Fibroblast of skin of left biceps (primary cell): ENCODE measurements at regions not wholly inside any gene's neighbourhood (a gene's known extent, or its start where the extent isn't known, plus 50 kb on each side); places are given as distances from the start of the nearest gene placed in this dataset.
A peak's percentile ranks its signal among the peaks of the same experiment; 100 is the strongest.
"Not testable (repeated sequence)": the region's sequence is repeated elsewhere in the genome, so short reads cannot be mapped to it uniquely, and the experiment has no call there.

ENCODE experiments used
- DNase-seq, 2 experiments: peaks; one replicate each; pipeline ENCODE4 v3.0.0-alpha.2; 2013; ENCODE audit warnings: low read depth in 2 of 2

DNA sequence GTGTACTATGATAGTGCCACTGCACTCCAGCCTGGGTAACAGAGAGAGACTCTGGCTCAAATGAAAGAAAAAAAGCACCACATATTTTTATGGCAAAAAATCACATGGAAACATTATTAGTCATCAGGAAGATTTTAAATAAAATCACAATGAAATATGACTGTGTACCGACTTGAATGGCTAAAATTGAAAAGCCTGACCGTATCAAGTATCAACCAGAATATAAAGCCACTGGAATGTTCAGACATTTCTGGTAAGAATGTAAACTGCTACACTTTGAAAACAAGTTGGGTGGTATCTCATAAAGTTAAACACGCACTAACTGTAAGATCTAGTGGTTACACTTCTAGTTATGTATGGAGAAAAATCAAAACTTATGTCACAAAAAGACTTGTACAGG is 306.7 kb upstream of the MBL2 start:
- no peak for DNase-seq

- DNase-seq, result no peak
Measured at GRCh38 chr10:53076948-53077347, 304.4 kb upstream of the MBL2 start.

- no peak for DNase-seq
Measured at GRCh38 chr10:53075469-53075868, 302.9 kb upstream of the MBL2 start.

- no peak for DNase-seq
Measured at GRCh38 chr10:53072144-53072543, 299.6 kb upstream of the MBL2 start.

DNA sequence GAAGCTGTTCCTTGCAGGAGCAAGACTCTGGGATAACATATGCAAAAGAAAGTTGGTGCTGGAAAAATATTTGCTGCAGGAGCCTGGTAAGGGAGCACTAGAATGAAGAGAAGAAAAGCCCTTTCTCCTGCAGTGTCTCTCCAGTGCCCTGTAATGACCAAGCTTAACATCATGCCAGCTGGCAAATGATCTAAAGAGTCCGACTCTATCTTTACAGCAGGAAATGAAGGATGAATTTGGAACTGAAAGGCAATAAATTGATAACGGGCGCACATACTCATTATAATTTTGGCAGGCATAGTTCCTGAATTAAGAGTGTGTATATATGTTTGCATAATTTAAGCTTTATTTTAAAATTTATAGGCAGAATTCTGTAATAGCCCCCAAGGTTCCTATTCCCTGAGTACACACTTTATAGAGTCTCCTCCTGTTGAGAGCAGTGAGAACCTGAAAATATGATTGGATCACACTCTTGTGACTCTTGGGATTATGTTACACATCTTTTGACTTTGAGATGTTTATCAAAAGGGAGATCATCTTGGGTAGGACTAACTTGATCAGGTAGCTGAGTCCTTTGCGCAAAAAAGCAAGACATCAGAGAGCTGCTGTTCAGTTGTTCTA is 299.0 kb upstream of the MBL2 start:
- DNase-seq, result no peak

DNA sequence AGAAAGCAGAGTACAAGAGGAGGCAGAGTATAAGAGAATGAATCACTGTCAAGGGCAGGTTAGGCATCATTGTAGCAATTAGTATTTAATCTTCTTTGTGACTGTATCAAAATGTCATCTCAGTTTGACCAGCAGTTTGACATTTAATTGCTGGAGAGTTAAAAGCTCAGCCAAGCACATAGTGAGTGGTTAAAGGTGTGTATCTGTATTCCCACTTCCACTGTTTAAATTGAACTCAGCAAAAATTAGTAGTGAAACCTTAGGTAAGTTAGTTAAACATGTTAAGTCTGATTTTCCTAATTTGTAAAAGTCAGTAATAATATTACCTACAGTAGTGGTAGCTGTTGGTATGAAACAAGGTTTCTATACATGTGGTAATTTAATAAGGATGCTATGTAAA is 296.4 kb upstream of the MBL2 start:
- DNase-seq, result no peak

GRCh38 chr10:53064614-53065013 is 292.0 kb upstream of the MBL2 start:
- no peak for DNase-seq

DNA sequence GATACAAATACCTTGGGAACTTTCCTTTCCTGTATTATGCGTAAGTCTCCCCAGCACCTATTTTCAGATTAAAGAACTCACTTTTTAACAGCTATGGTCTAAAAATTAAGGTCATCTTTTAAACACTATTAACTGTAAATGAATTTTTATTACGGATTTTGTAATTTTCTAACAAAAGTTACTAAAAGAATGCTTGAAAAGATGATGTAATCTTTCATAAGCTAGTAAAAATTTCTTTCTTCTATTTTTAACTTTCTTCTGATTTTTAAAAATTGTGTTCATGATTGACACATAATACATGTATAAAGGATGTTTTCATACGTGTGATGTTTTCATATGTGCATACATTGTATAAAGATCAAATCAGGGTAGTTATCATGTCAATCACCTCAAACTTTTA is 291.2 kb upstream of the MBL2 start:
- DNase-seq, result no peak

- DNase-seq, result no peak
Measured at GRCh38 chr10:53052521-53053164, 280.1 kb upstream of the MBL2 start.

- no peak for DNase-seq
Measured at GRCh38 chr10:53045315-53045714, 272.7 kb upstream of the MBL2 start.

GRCh38 chr10:53035823-53036222 is 263.2 kb upstream of the MBL2 start:
- not testable (repeated sequence) for DNase-seq

GRCh38 chr10:53033396-53033795 is 260.8 kb upstream of the MBL2 start:
- DNase-seq, result no peak

DNA sequence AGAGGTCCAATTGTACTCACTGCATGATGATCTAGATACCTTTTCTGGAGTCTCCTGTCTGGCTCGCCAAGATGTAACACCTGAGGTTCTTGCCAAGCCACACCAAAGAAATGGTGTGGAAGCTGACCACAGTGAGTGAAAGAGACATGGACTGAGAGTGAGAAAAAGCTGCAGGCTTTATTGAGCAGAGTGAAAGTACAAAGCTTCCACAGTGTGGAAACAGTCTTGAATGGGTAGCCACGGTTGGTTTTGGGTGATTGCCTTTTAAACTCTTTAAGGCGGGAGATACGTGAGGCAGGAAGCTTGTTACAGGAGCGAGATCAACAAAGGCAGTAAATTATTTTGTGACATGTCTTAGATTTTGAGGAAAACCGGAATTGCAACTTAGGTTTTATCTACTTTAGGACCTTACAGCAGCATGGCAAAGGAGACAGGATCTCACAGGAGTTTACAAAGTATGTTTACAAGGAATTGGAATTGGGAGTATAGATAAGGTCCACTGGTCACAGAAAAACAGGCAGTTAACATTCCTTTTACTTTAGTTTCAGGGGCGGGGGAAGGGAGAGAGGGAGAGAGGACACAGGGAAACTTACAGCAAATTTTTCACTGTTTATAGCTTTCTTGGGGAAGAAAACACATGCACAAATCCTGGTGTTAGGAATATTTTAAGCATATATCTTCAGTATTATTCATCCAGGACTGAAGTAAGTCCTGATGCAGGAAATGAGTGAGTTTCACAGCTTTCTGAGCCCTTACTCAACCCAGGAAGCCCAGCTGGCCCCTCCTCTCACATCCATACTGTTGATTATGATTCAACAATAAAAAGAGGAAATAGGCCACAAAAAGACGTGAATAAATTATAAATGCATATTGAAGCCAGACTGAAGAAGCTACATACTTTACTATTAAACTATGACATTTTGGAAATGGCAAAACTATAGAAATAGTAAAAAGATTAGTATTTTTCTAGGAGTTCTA is 257.6 kb upstream of the MBL2 start:
- peak; percentile 15 to 24 for DNase-seq

GRCh38 chr10:53029449-53029848 is 256.9 kb upstream of the MBL2 start:
- no peak for DNase-seq

GRCh38 chr10:53025765-53026164 is 253.2 kb upstream of the MBL2 start:
- DNase-seq, result not testable (repeated sequence)

GRCh38 chr10:53025172-53025711 is 252.7 kb upstream of the MBL2 start:
- DNase-seq, result no peak

GRCh38 chr10:53023411-53023810 is 250.8 kb upstream of the MBL2 start:
- DNase-seq, result no peak

- DNase-seq, result no peak
Measured at GRCh38 chr10:53022611-53023088, 250.1 kb upstream of the MBL2 start.

DNA sequence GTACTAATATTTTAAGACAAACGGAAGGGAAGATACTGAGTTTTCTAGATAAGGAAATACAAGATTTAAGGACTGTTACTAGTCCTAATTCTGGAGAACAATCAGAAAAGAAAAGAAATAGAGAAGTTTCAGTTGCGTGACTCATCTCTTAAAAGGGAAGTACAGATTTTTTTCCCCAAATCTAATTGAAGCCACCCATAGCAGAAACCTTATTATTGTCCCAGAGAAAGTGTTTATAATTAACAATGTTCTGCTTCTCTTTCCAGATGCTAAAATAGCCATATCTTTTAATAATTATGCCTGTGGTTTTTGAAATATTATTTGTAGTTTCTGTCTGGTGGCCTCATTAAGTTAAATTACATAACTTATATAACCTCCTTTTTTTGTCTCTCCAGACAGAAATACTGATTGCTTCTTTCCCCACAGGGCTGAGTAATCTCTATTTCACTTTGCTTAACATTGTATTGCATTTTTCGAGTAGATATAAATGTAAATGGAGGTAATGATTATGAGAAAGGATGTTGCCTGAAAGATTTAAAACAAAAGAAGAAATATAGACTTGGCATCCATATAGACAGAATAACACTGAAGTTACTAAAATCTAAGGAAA is 240.7 kb upstream of the MBL2 start:
- no peak for DNase-seq

DNA sequence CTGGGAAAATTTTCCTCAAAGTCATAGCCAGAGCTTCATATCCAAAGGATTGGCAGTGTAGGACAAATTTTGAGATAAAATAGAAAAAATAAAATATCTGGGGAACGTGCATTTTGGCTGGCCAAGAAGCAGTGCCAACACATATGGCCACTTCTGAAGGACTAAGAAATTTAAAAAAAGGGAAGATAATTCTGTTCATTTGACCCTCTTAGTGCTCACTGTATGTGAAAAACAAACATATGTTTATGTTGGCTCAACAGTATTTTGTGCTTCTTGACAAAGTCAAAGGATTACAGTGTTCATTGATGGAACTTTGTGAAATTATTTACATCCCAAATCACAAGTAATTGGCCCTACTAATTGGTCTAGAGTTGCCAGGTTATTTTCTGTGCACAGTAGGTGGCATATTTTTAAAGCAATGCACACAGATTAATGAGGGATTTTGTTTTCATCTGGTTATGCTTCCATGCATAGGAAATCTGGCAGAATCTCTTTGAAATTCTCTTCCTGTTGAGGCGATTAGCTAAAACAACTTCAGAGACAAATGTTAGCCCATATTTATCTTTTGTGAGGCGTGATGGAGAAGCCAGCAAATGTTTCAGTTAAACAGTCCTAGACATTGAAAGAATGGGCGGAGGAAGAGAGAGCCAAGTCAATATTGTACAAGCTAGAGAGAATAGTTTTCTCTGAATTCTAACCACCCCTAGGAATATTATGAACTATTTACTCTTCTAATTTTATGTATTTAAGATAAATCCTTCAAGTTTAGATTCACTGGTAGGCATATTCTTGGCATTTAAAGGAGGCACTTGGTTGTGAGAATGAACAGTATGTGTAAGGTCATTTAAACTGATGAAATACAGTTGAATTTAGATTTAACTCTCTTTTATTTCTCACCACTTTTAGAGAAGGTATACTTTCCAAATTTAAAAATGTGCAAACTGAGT is 237.7 kb upstream of the MBL2 start:
- DNase-seq, result no peak

- DNase-seq, result no peak
Measured at GRCh38 chr10:53007527-53007842, 234.9 kb upstream of the MBL2 start.
